Fibroblast of pulmonary artery (primary cell): ENCODE measurements at regions not wholly inside any gene's neighbourhood (a gene's known extent, or its start where the extent isn't known, plus 50 kb on each side); places are given as distances from the start of the nearest gene placed in this dataset.
A peak's percentile ranks its signal among the peaks of the same experiment; 100 is the strongest.

Experiments used
- DNase-seq: peaks from one replicate; pipeline ENCODE4 v3.0.0-alpha.2; 2010; ENCODE audit warnings: low read depth
- H3K4me3 ChIP-seq: replicated peaks from 2 replicates; pipeline ENCODE4 v1.5.1; 2011; ENCODE audit warnings: low read depth, mild to moderate bottlenecking, control low read depth, low read length, moderate library complexity
- TF ChIP-seq, protein P1 (sequence below): IDR thresholded peaks from 2 replicates; pipeline ENCODE4 v1.5.1; 2011; ENCODE audit warnings: mild to moderate bottlenecking, control low read depth, low read length, inconsistent platforms; ENCODE audit errors: missing control alignments

DNA sequence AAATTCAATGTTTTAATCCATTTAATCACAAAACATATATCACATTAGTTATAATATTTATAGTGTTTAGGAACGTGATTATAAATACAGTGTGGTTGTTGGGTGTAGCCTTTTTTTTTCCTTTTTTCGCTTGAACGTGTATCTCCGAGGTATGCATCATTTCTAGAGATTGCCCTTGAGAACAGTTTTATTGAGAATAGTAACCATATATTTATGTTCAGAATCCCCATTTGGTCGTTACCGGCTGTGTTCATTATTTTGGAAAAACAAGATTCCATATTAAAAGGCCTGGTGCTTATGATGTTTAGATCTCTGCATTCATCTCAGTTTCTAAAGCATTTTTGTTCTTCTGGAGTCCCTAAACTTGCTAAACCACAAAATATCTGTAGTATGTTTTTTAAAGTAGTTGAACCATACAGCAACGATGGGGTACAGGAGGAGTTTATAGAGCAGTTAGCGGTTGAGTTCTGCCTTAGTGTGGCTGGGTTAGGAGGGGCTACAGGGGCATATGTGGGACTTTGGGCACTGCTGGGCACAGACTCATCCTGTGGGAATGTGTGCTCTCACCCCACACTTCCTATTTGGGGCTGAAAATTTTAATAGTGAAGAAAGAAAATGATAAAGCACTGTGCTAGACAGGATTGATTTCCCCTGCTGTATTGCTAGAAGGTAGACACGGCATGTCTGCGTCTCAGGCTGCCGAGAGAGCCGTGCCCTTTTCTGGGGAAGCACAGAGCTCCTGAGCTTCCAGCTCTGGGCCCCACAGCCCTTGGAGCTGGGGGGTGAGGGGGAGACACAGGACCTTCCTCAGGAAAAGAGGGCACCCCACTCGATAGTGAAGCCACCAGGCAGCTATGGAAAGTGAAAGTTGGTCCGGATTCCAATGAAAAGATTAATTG, 81.5 kb upstream of the PPARA start:
- H3K4me3 ChIP-seq: peak overlapping the region; percentile 67
- peak; percentile 39 for DNase-seq

DNA sequence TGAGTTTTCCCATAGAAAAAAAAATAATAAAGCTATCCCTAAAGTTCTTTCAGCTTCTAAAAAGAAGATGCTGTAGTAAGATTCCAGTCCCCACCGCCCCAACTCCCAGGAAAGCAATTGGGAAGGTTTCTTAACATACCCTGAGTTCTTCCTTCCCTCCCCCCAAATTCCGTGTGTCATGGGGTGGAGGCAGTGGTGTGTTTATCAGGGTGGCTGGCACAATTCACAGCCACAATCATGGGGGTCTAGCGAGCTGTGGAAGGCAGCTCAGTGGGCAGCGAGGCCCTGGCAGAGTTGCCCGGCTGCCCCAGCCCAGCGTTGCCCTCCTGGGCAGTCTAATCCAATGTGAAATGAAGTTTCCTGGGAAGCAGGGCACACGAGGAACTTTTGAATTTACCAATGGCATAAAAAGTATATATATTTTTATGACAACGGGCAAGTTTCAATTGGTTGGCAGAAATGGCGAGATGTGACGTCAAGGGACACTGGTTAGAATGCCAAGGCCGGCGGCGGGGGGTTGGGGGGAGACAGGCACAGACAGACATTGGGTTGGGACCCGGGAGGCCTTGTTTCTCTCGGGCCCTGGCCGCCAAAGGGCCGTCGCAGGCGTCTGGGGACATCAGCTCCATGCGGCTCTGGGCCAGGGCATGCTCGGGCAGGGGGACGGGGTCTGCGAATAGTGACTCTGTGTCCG, 80.7 kb upstream of the PPARA start:
- peak overlapping the region; percentile 67 for H3K4me3 ChIP-seq
- peak; percentile 94 for DNase-seq
- TF ChIP-seq, protein P1, sequence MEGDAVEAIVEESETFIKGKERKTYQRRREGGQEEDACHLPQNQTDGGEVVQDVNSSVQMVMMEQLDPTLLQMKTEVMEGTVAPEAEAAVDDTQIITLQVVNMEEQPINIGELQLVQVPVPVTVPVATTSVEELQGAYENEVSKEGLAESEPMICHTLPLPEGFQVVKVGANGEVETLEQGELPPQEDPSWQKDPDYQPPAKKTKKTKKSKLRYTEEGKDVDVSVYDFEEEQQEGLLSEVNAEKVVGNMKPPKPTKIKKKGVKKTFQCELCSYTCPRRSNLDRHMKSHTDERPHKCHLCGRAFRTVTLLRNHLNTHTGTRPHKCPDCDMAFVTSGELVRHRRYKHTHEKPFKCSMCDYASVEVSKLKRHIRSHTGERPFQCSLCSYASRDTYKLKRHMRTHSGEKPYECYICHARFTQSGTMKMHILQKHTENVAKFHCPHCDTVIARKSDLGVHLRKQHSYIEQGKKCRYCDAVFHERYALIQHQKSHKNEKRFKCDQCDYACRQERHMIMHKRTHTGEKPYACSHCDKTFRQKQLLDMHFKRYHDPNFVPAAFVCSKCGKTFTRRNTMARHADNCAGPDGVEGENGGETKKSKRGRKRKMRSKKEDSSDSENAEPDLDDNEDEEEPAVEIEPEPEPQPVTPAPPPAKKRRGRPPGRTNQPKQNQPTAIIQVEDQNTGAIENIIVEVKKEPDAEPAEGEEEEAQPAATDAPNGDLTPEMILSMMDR: no peak

More for the DNA sequence above, 81.5 kb upstream of the PPARA start:
- TF ChIP-seq, protein P1: no peak

DNA sequence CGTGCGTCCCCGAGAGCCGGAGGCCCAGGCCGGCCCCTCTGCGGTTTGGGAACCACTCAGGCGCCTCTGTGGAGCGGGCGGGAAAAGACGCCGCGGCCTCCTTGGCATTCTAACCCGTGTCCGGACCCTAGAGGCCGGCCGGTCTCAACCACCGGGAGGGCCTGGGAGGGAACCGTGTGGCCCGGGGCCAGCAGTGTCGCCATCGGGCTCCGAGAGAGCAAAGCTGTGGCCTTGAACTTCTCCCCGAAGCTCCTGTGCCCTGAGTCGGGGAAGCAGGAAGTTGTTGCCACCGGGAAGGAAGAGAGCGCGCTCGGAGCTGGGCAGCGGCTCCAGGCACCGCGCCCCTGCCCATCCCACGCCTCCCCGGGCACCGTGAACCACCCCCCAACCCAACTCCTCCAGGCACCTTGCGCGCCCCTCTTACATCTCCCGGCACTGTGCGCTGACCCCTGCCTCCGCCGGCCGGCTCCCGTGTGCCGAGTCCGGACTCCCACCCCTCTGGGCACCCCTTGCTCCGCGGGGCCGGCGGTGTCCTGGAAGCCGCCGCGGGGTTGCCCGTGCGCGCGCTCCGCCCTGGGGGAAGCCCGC, 80.0 kb upstream of the PPARA start:
- peak; percentile 62 for DNase-seq
- TF ChIP-seq, protein P1: no peak
- peak overlapping the region; percentile 67 for H3K4me3 ChIP-seq

DNA sequence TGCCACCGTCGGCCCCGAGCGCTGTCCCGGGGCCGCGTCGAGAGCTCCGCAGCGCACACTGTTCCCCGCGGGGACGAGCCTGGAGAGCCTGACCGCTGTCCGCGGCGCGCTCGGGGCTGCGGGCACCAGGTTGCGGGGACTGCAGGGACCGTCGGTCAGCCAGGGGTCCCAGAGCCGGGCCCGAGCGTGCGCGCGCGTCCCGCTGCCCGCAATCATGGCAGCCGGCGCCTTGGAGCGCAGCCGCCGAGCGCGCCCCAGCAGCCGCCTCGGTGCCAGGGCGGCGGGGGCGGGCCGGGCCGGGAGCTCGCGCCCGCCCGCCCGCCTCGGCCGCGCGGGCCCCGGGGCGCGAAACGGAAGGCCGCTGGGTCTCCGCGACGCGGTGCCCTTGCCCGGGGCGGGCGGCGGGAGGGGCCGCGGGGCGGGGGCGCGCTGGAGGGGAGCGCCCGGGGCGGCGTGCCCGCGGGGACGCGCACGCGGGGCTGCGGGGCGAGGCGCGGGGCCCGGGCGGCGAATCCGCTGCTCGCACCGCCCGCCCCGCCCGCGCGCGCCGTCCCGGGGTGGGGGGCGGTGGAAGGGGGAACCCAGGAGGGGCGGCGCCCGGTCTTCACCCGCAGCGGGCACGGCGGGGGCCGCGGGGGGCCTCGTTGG, 79.4 kb upstream of the PPARA start:
- DNase-seq: peak; percentile 53
- TF ChIP-seq, protein P1: no peak
- peak overlapping the region; percentile 77 for H3K4me3 ChIP-seq

DNA sequence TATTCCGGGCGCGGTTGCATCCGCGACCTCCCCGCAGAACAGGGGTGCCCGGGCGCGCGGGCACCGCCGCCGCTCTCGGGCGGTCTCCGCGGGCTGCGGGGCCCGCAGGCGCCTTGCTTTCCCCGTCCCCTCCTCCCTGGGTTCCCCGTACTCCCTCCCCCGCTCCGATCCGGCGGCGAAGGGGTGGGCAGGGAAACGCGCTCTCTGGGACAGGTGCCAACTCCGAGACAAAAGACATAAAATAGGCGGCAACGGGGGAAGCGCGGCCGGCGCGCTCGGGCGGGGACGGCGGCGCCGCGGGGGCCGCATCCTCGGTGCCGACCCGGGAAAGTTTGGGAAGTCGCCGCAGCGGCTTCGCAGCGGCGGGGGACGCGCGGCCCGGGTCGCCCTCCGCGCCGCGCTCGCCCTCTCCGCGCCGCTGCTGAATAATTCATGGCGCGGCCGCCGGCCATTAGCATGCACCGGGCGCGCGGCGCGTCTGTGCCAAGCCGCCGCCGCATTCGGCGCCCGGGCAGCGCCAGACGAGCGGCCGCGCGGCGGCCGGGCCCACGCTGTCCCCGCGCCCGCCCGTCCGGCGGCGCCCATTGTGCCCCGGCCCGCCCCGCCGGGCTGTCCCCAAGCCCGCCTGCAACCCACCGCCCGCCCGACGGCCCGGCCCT, 78.7 kb upstream of the PPARA start:
- peak overlapping the region; percentile 77 for H3K4me3 ChIP-seq
- TF ChIP-seq, protein P1: no peak
- peak; percentile 96 for DNase-seq
